GM21381 (cell line): ENCODE measurements at regions not wholly inside any gene's neighbourhood (a gene's known extent, or its start where the extent isn't known, plus 50 kb on each side); places are given as distances from the start of the nearest gene placed in this dataset.

ENCODE experiments used
- ATAC-seq: cut with Tn5 transposase; IDR thresholded peaks from one replicate; pipeline ENCODE4 v1.9.1; 2021; ENCODE audit warnings: mild to moderate bottlenecking, moderate library complexity; ENCODE audit not compliant: unreplicated experiment

- no peak for ATAC-seq
These were observed 185.6 kb downstream of the BCOR start for GRCh38 chrX:39912126-39912525.

- ATAC-seq = no peak
These were observed 182.7 kb downstream of the BCOR start for GRCh38 chrX:39915081-39915480.

- ATAC-seq = no peak
These were observed 182.2 kb downstream of the BCOR start for GRCh38 chrX:39915596-39915995.

GRCh38 chrX:39921838-39922237 lies 175.9 kb downstream of the BCOR start:
- ATAC-seq = no peak

GRCh38 chrX:39922488-39922887 lies 175.3 kb downstream of the BCOR start:
- ATAC-seq = no peak

- no peak for ATAC-seq
These were observed 174.8 kb downstream of the BCOR start for GRCh38 chrX:39922926-39923325.

- ATAC-seq = no peak
These were observed 170.4 kb downstream of the BCOR start for GRCh38 chrX:39927380-39927779.

- no peak for ATAC-seq
These were observed 168.9 kb downstream of the BCOR start for GRCh38 chrX:39928704-39929378.

GRCh38 chrX:39929379-39930025 lies 168.3 kb downstream of the BCOR start:
- ATAC-seq = no peak

GRCh38 chrX:39930786-39931528 lies 166.8 kb downstream of the BCOR start:
- no peak for ATAC-seq

- ATAC-seq = no peak
These were observed 166.1 kb downstream of the BCOR start for GRCh38 chrX:39931529-39932282.

- no peak for ATAC-seq
These were observed 162.2 kb downstream of the BCOR start for GRCh38 chrX:39935411-39936064.

- peak; percentile 72 for ATAC-seq
These were observed 160.6 kb downstream of the BCOR start for GRCh38 chrX:39936886-39937770.

GRCh38 chrX:39938466-39938865 lies 159.3 kb downstream of the BCOR start:
- no peak for ATAC-seq

- no peak for ATAC-seq
These were observed 158.1 kb downstream of the BCOR start for GRCh38 chrX:39939678-39940077.

GRCh38 chrX:39941332-39941920 lies 156.3 kb downstream of the BCOR start:
- no peak for ATAC-seq

GRCh38 chrX:39944416-39944815 lies 153.3 kb downstream of the BCOR start:
- ATAC-seq = no peak

GRCh38 chrX:39945709-39946108 lies 152.0 kb downstream of the BCOR start:
- no peak for ATAC-seq

GRCh38 chrX:39946822-39947221 lies 150.9 kb downstream of the BCOR start:
- no peak for ATAC-seq
